Nephron progenitor cell (in vitro differentiated cells): ENCODE measurements at regions not wholly inside any gene's neighbourhood (a gene's known extent, or its start where the extent isn't known, plus 50 kb on each side); places are given as distances from the start of the nearest gene placed in this dataset.

Experiments used
- DNase-seq: peaks from one replicate; pipeline ENCODE4 v3.0.0; 2021
- H3K27ac Mint-ChIP-seq: 2 replicates; pipeline ENCODE4 v1.8.0; 2021; ENCODE audit warnings: mild to moderate bottlenecking, moderate library complexity, mixed read lengths
- H3K27me3 Mint-ChIP-seq: 2 replicates; pipeline ENCODE4 v1.8.0; 2021; ENCODE audit warnings: mild to moderate bottlenecking, low read depth, mixed read lengths; ENCODE audit not compliant: poor library complexity
- H3K36me3 Mint-ChIP-seq: 2 replicates; pipeline ENCODE4 v1.8.0; 2021; ENCODE audit warnings: low read depth, mixed read lengths
- H3K4me1 Mint-ChIP-seq: 2 replicates; pipeline ENCODE4 v1.8.0; 2021; ENCODE audit warnings: mixed read lengths
- H3K4me3 Mint-ChIP-seq: 2 replicates; pipeline ENCODE4 v1.8.0; 2021; ENCODE audit warnings: mild to moderate bottlenecking, moderate library complexity, mixed read lengths
- H3K9me3 Mint-ChIP-seq: 2 replicates; pipeline ENCODE4 v1.8.0; 2021; ENCODE audit warnings: mild to moderate bottlenecking, moderate library complexity, mixed read lengths
- TF ChIP-seq, protein P1 (sequence below): fragments of 200-600 bp; sonication (generic); IDR thresholded peaks from 2 replicates; pipeline ENCODE4 v1.5.0; 2021; ENCODE audit warnings: antibody characterized with exemption

DNA sequence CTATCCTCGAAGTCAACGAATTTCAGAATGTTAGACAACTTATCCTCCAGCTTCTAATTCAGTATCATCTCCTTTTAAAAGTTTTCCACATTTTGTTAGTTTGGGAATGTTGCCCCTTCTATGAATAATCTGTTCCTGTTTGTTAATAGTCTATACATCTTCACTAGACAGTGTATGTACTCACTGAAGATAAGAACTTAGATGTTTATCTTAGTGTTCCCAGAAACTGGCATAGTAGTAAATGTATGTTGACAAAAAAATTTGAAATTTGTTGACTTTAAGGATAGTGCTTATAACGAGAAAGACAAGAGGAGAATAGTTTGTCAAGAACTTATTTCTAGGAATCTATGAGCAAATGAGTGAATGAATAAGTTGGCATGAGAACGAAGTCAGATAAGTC lies 162.0 kb upstream of the GULP1 start:
- H3K4me3 Mint-ChIP-seq: no peak overlapping the region
- TF ChIP-seq, protein P1, sequence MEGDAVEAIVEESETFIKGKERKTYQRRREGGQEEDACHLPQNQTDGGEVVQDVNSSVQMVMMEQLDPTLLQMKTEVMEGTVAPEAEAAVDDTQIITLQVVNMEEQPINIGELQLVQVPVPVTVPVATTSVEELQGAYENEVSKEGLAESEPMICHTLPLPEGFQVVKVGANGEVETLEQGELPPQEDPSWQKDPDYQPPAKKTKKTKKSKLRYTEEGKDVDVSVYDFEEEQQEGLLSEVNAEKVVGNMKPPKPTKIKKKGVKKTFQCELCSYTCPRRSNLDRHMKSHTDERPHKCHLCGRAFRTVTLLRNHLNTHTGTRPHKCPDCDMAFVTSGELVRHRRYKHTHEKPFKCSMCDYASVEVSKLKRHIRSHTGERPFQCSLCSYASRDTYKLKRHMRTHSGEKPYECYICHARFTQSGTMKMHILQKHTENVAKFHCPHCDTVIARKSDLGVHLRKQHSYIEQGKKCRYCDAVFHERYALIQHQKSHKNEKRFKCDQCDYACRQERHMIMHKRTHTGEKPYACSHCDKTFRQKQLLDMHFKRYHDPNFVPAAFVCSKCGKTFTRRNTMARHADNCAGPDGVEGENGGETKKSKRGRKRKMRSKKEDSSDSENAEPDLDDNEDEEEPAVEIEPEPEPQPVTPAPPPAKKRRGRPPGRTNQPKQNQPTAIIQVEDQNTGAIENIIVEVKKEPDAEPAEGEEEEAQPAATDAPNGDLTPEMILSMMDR: no peak
- peaks cover 11% of the 10 kb centered on the region for H3K9me3 Mint-ChIP-seq
- H3K36me3 Mint-ChIP-seq: no peaks in the 10 kb centered on the region
- H3K4me1 Mint-ChIP-seq: no peaks in the 10 kb centered on the region
- DNase-seq: no peak
- no peaks in the 10 kb centered on the region for H3K27me3 Mint-ChIP-seq
- no peak overlapping the region for H3K27ac Mint-ChIP-seq

DNA sequence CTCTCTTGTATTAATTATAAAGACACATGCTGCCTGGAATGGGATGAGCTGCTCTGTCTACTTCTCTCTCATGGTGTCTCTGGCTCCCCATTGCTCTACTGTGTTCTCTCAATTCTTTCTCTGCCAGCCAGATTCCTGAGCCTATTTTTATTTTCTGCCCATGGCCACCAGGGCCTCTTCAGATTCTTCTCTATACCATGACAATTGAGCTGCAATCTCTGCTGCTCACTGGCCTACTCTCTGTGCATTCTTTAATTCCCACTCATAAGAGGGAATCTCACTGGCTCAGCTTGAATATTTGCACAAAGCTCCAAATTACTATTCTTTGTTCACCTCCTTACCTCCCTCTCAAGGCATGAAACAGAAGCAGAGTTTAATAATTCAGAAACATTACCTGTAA lies 161.4 kb upstream of the GULP1 start:
- H3K27ac Mint-ChIP-seq: no peak overlapping the region
- no peaks in the 10 kb centered on the region for H3K4me1 Mint-ChIP-seq
- no peak for DNase-seq
- TF ChIP-seq, protein P1: no peak
- H3K27me3 Mint-ChIP-seq: no peaks in the 10 kb centered on the region
- H3K4me3 Mint-ChIP-seq: no peak overlapping the region
- peaks cover 11% of the 10 kb centered on the region for H3K9me3 Mint-ChIP-seq
- no peaks in the 10 kb centered on the region for H3K36me3 Mint-ChIP-seq

DNA sequence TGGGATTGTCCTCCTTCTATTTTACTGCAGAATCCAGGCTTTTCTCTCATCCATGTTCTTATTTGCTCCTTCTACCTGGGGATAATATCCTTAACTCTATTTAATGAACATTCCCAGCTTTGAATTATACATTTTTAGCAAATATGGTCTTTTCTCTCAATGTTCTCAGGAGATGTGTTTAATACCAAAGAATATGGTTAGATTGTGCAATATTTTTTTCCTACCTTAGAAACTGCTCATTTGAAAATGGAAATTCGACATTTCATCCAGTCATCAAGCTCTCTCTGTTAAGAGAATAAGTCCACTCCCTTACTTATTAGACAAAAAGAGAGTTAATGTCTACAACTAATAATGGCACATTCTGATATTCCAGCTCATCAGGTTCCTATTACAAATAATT lies 160.4 kb upstream of the GULP1 start:
- Mint-ChIP-seq H3K4me1 (no peaks in the 10 kb centered on the region), H3K36me3 (no peaks in the 10 kb centered on the region), H3K27me3 (no peaks in the 10 kb centered on the region), H3K9me3 (peaks cover 11% of the 10 kb centered on the region), H3K27ac (no peak overlapping the region), H3K4me3 (no peak overlapping the region)
- TF ChIP-seq, protein P1: no peak
- no peak for DNase-seq

DNA sequence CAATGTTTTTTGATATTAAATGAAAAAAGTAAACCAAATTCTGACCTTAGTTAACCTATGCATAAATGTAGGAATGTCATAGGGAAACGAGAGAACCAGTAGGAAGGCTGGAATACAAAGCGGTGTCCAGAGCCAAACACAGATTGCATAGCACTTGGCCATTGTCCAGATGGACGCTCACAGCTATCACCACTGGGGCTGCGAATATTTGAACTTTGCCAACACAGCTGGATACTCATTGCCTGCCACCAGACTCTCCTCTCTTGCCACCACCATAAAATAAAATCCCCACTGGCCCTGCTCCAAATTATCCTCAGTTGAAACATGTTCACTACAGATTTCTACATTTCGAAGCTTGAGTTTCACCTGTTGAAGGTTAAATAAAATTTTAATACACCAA lies 159.3 kb upstream of the GULP1 start:
- TF ChIP-seq, protein P1: no peak
- no peak for DNase-seq
- H3K36me3 Mint-ChIP-seq: no peaks in the 10 kb centered on the region
- peaks cover 11% of the 10 kb centered on the region for H3K9me3 Mint-ChIP-seq
- H3K27ac Mint-ChIP-seq: no peak overlapping the region
- no peak overlapping the region for H3K4me3 Mint-ChIP-seq
- H3K4me1 Mint-ChIP-seq: no peaks in the 10 kb centered on the region
- H3K27me3 Mint-ChIP-seq: no peaks in the 10 kb centered on the region

DNA sequence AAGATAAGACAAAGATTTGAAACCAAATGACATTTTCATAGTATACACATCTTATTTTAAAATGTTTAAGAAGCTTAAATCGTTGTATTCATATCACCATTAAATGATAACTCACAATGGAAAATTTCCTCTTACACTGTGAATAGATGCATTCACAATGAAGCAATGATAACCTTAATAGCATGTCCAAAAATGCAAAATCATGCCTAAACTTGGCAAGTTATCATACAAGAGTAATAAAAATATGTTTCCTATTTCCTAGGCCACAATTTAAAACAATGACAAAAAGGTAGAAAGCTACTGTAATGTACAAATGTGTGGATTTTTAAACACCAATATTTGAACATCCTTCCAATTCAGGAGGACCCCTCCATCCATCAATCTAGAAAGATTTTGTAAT lies 157.4 kb upstream of the GULP1 start:
- no peaks in the 10 kb centered on the region for H3K4me1 Mint-ChIP-seq
- no peaks in the 10 kb centered on the region for H3K36me3 Mint-ChIP-seq
- no peak for DNase-seq
- no peak overlapping the region for H3K4me3 Mint-ChIP-seq
- no peak overlapping the region for H3K27ac Mint-ChIP-seq
- TF ChIP-seq, protein P1: no peak
- H3K9me3 Mint-ChIP-seq: peaks cover 11% of the 10 kb centered on the region
- no peaks in the 10 kb centered on the region for H3K27me3 Mint-ChIP-seq

DNA sequence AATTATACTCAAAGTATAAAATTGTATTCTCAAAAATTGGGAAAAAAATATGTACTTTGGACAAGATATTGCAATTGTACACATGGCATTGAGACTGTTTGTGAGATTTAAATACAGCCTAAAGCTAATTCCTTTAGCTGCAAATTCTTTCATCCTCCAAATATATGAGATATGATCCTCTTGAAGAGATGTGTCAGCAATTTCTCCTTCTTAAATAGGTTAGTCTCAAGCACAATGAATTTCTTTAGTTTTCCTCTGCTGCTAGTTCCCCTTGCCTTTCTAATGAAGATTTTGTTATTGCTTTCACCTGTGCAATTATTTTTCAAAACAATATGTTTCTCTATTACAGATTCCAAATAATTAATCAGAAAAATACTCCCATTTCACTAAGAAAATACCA lies 153.4 kb upstream of the GULP1 start:
- H3K27ac Mint-ChIP-seq: no peak overlapping the region
- H3K9me3 Mint-ChIP-seq: no peaks in the 10 kb centered on the region
- H3K4me1 Mint-ChIP-seq: no peaks in the 10 kb centered on the region
- TF ChIP-seq, protein P1: no peak
- no peaks in the 10 kb centered on the region for H3K27me3 Mint-ChIP-seq
- DNase-seq: no peak
- no peak overlapping the region for H3K4me3 Mint-ChIP-seq
- no peaks in the 10 kb centered on the region for H3K36me3 Mint-ChIP-seq
